ENCODE measurements at regions not wholly inside any gene's neighbourhood (a gene's known extent, or its start where the extent isn't known, plus 50 kb on each side); places are given as distances from the start of the nearest gene placed in this dataset.

DNA sequence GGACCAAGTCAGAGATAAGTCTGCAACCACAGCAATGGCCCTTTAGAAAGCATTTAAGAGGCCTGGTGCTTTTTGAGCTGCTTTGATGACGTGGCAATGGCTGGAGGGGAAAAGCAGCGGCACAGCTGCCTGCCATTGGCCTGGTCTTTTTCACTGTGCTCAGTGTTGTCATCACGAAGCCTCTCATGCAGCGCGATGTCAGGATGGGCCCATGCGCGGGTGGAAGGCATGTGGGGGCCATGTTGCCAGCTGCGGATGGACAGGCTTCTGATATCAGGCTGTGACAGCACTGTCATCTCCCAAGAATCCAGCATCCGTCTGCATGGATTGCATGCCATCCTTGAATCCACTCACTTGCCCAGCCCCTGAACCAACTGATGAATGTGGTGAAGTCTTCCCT, 204.5 kb downstream of the ACKR3 start:
- H3K27ac ChIP-seq, result no peak overlapping the region
- H3K36me3 ChIP-seq, result no peaks in the 10 kb centered on the region
- H3K4me3 ChIP-seq, result no peak overlapping the region
- no peaks in the 10 kb centered on the region for H3K9me3 ChIP-seq
- intact Hi-C loops (cut with DNase I), result no loop called here
- TF ChIP-seq EP300 (IDR thresholded peaks at IDR 0.05) (no peak), POLR2A (IDR thresholded peaks at IDR 0.05) (no peak)
- TF ChIP-seq, protein P1, sequence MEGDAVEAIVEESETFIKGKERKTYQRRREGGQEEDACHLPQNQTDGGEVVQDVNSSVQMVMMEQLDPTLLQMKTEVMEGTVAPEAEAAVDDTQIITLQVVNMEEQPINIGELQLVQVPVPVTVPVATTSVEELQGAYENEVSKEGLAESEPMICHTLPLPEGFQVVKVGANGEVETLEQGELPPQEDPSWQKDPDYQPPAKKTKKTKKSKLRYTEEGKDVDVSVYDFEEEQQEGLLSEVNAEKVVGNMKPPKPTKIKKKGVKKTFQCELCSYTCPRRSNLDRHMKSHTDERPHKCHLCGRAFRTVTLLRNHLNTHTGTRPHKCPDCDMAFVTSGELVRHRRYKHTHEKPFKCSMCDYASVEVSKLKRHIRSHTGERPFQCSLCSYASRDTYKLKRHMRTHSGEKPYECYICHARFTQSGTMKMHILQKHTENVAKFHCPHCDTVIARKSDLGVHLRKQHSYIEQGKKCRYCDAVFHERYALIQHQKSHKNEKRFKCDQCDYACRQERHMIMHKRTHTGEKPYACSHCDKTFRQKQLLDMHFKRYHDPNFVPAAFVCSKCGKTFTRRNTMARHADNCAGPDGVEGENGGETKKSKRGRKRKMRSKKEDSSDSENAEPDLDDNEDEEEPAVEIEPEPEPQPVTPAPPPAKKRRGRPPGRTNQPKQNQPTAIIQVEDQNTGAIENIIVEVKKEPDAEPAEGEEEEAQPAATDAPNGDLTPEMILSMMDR (IDR thresholded peaks at IDR 0.05), result no peak
- H3K27me3 ChIP-seq, result no peaks in the 10 kb centered on the region
- H3K4me1 ChIP-seq (ENCODE audit: insufficient read depth), result no peaks in the 10 kb centered on the region
- no peak for DNase-seq
- 72 to 96% (median 87%) methylated on average over 9 of the region's 9 CpGs for WGBS, 3 donors

DNA sequence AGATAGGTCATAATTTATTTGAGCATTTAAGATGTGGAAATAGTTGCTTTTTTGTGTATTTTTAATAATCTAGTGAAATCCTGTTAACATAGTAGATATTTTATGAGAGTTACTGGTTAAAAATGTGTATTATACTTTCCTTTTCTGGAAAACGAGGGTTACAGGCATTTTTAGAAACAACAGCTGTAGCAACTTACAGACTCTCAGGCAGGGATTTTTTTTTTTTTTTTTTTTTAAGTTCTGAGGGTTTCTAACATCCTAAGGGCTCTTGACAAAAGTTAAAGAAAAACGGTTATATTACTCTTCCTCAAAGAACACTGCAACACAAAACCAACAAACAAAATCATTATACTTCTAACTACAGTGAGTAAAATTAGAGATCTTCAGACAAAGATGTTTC, 205.9 kb downstream of the ACKR3 start:
- H3K27me3 ChIP-seq, result no peaks in the 10 kb centered on the region
- no peak overlapping the region for H3K4me3 ChIP-seq
- no peak overlapping the region for H3K27ac ChIP-seq
- no peak for DNase-seq
- intact Hi-C loops (cut with DNase I), result no loop called here
- WGBS, 3 donors, result 6 to 9% (median 8%) methylated on average over 2 of the region's 2 CpGs
- TF ChIP-seq, protein P1 (IDR thresholded peaks at IDR 0.05), result no peak
- TF ChIP-seq EP300 (IDR thresholded peaks at IDR 0.05) (no peak), POLR2A (IDR thresholded peaks at IDR 0.05) (no peak)
- no peaks in the 10 kb centered on the region for H3K36me3 ChIP-seq
- H3K9me3 ChIP-seq, result no peaks in the 10 kb centered on the region
- no peaks in the 10 kb centered on the region for H3K4me1 ChIP-seq (ENCODE audit: insufficient read depth)

DNA sequence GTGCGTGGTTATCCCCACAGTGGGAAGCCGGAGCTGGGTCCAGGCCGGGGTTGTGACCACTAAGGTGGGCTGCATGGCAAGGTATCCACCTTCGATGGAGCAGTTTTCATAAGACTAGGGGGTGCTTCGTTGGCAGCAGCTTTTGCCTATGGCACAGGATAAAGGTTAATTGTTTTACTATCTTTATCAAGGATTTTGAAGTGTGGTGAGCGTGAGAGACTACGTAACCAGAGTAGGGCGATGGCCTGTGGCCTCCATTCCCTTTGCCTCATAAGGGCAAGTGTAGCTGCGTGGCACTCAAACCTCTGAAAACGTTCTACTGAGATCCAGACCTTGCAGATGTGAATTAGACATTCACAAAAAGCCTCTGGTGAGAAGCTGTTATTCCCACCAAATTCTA, 206.6 kb downstream of the ACKR3 start:
- Histone ChIP-seq H3K9me3 (no peaks in the 10 kb centered on the region), H3K36me3 (no peaks in the 10 kb centered on the region), H3K27me3 (no peaks in the 10 kb centered on the region), H3K4me1 (ENCODE audit: insufficient read depth) (no peaks in the 10 kb centered on the region), H3K27ac (no peak overlapping the region), H3K4me3 (no peak overlapping the region)
- no peak for DNase-seq
- 91 to 93% (median 91%) methylated on average over 10 of the region's 10 CpGs for WGBS, 3 donors
- intact Hi-C loops (cut with DNase I), result no loop called here
- no peak for TF ChIP-seq EP300 (IDR thresholded peaks at IDR 0.05)
- TF ChIP-seq POLR2A (IDR thresholded peaks at IDR 0.05), result no peak
- TF ChIP-seq, protein P1 (IDR thresholded peaks at IDR 0.05), result no peak

DNA sequence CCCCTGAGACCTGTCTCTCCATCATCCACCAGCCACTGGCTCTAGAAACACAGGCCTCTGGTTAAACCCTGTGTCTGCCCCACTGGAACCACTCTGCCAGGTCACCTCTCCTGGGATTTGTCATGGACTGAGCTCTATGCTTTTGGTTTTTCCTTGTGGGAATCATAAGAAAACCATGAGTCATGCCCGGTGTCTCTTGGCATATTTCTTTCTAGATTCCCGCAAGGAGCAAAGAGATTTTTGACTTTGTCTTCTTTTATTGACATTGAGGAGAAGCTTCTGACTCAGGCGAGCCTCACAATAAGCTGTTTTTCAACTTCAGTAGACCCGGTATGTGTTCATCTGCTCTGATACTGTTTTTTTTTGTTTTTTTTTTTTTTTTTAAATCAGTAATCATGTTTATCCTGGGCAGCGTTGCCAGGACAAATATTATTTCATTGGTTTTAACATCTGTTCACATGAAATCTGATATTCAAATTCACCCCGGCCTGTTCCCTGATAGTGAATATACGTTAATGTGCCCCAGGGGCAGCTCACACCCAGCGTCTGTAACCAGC, 207.1 kb downstream of the ACKR3 start:
- WGBS, 3 donors, result 51 to 73% (median 70%) methylated on average over 8 of the region's 8 CpGs
- intact Hi-C loops (cut with DNase I), result no loop called here
- no peaks in the 10 kb centered on the region for H3K4me1 ChIP-seq (ENCODE audit: insufficient read depth)
- no peaks in the 10 kb centered on the region for H3K27me3 ChIP-seq
- DNase-seq, result no peak
- no peaks in the 10 kb centered on the region for H3K36me3 ChIP-seq
- H3K4me3 ChIP-seq, result no peak overlapping the region
- H3K9me3 ChIP-seq, result no peaks in the 10 kb centered on the region
- H3K27ac ChIP-seq, result no peak overlapping the region
- TF ChIP-seq, protein P1 (IDR thresholded peaks at IDR 0.05), result no peak
- TF ChIP-seq EP300 (IDR thresholded peaks at IDR 0.05) (no peak), POLR2A (IDR thresholded peaks at IDR 0.05) (no peak)

Data from ovary (tissue), 7 donors.